GM12878 (cell line): ENCODE measurements at regions not wholly inside any gene's neighbourhood (a gene's known extent, or its start where the extent isn't known, plus 50 kb on each side); places are given as distances from the start of the nearest gene placed in this dataset.

Experiments
- BCL11A ChIP-seq: IDR thresholded peaks from 2 replicates; pipeline ENCODE4 v1.6.1; 2011; ENCODE audit warnings: low read depth, low read length
- CHD1 ChIP-seq: IDR thresholded peaks from 2 replicates; pipeline ENCODE4 v1.6.1; 2012; ENCODE audit warnings: low read depth, low read length, improper control_type of control experiment
- CHD2 ChIP-seq: IDR thresholded peaks from 2 replicates; pipeline ENCODE4 v1.6.1; 2011; ENCODE audit warnings: low read depth, low read length, improper control_type of control experiment, borderline replicate concordance
- ZBTB33 ChIP-seq: fragments of 450-650 bp; IDR thresholded peaks from 2 replicates; pipeline ENCODE4 v1.6.1; 2017; ENCODE audit warnings: mild to moderate bottlenecking
- ZNF592 ChIP-seq: fragments of 450-650 bp; IDR thresholded peaks from 2 replicates; pipeline ENCODE4 v1.6.1; 2017; ENCODE audit warnings: mild to moderate bottlenecking, moderate library complexity
- TF ChIP-seq, protein P1 (sequence below), 3 experiments: IDR thresholded peaks in 2 of 3; conservative IDR thresholded peaks in 1 of 3; 2 replicates each; pipeline ENCODE4 v1.5.1; 2011; ENCODE audit warnings: low read depth in 3 of 3, low read length in 3 of 3, mild to moderate bottlenecking in 3 of 3, control low read depth in 2 of 3, moderate library complexity in 2 of 3, inconsistent platforms in 1 of 3, mixed read lengths in 1 of 3; ENCODE audit not compliant: control insufficient read depth in 2 of 3, insufficient read depth in 1 of 3; ENCODE audit errors: extremely low read depth in 1 of 3

DNA sequence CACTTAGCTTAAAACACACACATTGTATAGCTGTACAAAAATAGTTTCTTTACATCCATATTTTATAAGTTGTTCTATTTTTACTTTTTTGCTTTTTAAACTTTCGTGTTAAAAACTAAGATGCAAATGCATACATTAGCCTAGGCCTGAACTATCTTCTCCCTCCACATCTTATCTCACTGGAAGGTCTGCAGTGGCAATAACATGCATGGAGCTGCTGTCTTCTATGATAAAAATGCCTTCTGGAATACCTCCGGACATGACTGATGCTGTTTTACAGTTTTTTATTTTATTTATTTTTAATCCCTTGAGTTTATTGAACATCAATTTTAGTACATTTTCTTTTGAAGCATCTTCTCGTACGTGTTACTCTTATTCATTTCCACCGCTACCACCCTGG lies 112.3 kb upstream of the TSPAN8 start:
- TF ChIP-seq, protein P1, sequence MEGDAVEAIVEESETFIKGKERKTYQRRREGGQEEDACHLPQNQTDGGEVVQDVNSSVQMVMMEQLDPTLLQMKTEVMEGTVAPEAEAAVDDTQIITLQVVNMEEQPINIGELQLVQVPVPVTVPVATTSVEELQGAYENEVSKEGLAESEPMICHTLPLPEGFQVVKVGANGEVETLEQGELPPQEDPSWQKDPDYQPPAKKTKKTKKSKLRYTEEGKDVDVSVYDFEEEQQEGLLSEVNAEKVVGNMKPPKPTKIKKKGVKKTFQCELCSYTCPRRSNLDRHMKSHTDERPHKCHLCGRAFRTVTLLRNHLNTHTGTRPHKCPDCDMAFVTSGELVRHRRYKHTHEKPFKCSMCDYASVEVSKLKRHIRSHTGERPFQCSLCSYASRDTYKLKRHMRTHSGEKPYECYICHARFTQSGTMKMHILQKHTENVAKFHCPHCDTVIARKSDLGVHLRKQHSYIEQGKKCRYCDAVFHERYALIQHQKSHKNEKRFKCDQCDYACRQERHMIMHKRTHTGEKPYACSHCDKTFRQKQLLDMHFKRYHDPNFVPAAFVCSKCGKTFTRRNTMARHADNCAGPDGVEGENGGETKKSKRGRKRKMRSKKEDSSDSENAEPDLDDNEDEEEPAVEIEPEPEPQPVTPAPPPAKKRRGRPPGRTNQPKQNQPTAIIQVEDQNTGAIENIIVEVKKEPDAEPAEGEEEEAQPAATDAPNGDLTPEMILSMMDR (IDR thresholded peaks at IDR 0.05 in 2 of 3, conservative IDR thresholded peaks at IDR 0.05 in 1 of 3; ENCODE audit: control insufficient read depth in 2 of 3, extremely low read depth in 1 of 3, insufficient read depth in 1 of 3, low read depth in 3 of 3, low read length in 3 of 3): no peak
- TF ChIP-seq BCL11A (no peak), CHD1 (no peak), ZNF592 (no peak), CHD2 (no peak), ZBTB33 (no peak)
